NB4 (cell line): ENCODE measurements at regions not wholly inside any gene's neighbourhood (a gene's known extent, or its start where the extent isn't known, plus 50 kb on each side); places are given as distances from the start of the nearest gene placed in this dataset.

ENCODE experiments used
- CTCF ChIP-seq: IDR thresholded peaks from one replicate; pipeline ENCODE4 v1.5.1; 2012; ENCODE audit warnings: low read depth, low read length
- POLR2A ChIP-seq: IDR thresholded peaks from 2 replicates; pipeline ENCODE4 v1.6.1; 2011; ENCODE audit warnings: mild to moderate bottlenecking; ENCODE audit not compliant: insufficient read length; ENCODE audit errors: extremely low read depth
- TF ChIP-seq, protein P1 (sequence below): IDR thresholded peaks from 2 replicates; pipeline ENCODE4 v1.6.1; 2011; ENCODE audit warnings: low read depth, low read length

GRCh38 chr2:9748577-9748976 is 94.7 kb upstream of the TAF1B start:
- TF ChIP-seq CTCF = no peak
- no peak for TF ChIP-seq POLR2A
- TF ChIP-seq, protein P1, sequence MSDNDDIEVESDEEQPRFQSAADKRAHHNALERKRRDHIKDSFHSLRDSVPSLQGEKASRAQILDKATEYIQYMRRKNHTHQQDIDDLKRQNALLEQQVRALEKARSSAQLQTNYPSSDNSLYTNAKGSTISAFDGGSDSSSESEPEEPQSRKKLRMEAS = no peak
